ENCODE measurements at regions not wholly inside any gene's neighbourhood (a gene's known extent, or its start where the extent isn't known, plus 50 kb on each side); places are given as distances from the start of the nearest gene placed in this dataset.

DNA sequence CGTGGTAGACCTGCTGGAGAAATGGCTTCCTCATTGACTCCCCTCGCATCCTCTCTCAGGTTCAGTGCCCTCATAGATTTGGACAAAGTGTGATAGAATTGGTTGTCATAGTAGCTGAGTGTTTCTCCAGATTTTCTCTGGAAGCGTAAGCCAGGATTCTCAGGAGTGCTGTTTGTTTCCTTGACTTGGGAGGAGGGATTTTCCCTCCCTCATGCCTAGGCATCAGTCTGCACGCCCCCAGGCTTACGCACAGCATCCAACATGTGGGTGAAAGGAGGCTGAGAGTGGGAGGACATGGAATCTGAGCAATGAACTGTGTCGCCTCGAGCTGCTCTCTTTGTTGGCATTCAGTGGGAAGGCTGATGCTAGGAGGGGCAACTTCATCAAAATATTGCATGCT lies 503.5 kb downstream of the LTN1 start:
- DNase-seq (ENCODE audit: low read depth): no peak
- TF ChIP-seq, protein P1, sequence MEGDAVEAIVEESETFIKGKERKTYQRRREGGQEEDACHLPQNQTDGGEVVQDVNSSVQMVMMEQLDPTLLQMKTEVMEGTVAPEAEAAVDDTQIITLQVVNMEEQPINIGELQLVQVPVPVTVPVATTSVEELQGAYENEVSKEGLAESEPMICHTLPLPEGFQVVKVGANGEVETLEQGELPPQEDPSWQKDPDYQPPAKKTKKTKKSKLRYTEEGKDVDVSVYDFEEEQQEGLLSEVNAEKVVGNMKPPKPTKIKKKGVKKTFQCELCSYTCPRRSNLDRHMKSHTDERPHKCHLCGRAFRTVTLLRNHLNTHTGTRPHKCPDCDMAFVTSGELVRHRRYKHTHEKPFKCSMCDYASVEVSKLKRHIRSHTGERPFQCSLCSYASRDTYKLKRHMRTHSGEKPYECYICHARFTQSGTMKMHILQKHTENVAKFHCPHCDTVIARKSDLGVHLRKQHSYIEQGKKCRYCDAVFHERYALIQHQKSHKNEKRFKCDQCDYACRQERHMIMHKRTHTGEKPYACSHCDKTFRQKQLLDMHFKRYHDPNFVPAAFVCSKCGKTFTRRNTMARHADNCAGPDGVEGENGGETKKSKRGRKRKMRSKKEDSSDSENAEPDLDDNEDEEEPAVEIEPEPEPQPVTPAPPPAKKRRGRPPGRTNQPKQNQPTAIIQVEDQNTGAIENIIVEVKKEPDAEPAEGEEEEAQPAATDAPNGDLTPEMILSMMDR (IDR thresholded peaks at IDR 0.05; ENCODE audit: low read length, missing control alignments): no peak
- H3K4me3 ChIP-seq (replicated peaks; ENCODE audit: low read depth, low read length): no peak overlapping the region

- no peak for DNase-seq (ENCODE audit: low read depth)
- no peak overlapping the region for H3K4me3 ChIP-seq (replicated peaks; ENCODE audit: low read depth, low read length)
- TF ChIP-seq, protein P1 (IDR thresholded peaks at IDR 0.05; ENCODE audit: low read length, missing control alignments): no peak
Measured at GRCh38 chr21:28487455-28488070, 505.1 kb downstream of the LTN1 start.

- TF ChIP-seq, protein P1 (IDR thresholded peaks at IDR 0.05; ENCODE audit: low read length, missing control alignments): no peak
- DNase-seq (ENCODE audit: low read depth): peak; percentile 69
- H3K4me3 ChIP-seq (replicated peaks; ENCODE audit: low read depth, low read length): no peak overlapping the region
Measured at GRCh38 chr21:28485301-28486022, 507.2 kb downstream of the LTN1 start.

DNA sequence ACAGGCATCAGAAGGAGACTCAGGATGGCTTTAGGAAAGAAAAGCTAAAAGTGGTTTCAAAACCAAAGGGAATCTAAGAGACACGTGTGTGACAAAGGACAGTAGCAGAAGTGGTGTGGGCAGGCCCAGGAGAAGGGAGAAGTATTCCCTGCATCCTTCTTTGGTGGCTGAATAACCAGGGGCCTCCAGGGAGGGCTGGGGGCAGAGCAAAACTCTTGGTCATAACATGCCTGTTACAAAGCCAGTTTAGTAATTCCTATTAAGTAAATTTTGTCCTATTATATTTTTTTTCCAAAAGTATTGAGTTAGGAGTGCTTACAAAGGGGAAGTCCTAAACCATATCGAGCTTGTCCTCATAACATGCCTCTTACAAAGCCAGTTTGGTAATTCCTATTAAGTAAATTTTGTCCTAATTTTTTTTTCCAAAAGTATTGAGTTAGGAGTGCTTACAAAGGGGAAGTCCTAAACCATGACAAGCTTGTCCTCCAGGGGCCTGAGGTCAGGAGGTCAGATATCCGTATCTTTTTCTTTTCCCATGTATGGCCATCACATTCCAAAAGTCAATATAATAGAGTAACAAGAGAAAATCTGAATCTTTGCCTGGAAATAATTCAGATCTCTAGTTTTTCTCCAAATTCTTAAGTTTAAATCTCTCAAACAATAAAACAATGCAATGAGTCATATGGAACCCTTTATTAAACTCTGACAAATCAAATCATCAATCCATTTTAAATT lies 509.2 kb downstream of the LTN1 start:
- TF ChIP-seq, protein P1 (IDR thresholded peaks at IDR 0.05; ENCODE audit: low read length, missing control alignments): no peak
- H3K4me3 ChIP-seq (replicated peaks; ENCODE audit: low read depth, low read length): no peak overlapping the region
- DNase-seq (ENCODE audit: low read depth): no peak

GRCh38 chr21:28482657-28483056 lies 510.0 kb downstream of the LTN1 start:
- TF ChIP-seq, protein P1 (IDR thresholded peaks at IDR 0.05; ENCODE audit: low read length, missing control alignments): no peak
- H3K4me3 ChIP-seq (replicated peaks; ENCODE audit: low read depth, low read length): no peak overlapping the region
- no peak for DNase-seq (ENCODE audit: low read depth)

DNA sequence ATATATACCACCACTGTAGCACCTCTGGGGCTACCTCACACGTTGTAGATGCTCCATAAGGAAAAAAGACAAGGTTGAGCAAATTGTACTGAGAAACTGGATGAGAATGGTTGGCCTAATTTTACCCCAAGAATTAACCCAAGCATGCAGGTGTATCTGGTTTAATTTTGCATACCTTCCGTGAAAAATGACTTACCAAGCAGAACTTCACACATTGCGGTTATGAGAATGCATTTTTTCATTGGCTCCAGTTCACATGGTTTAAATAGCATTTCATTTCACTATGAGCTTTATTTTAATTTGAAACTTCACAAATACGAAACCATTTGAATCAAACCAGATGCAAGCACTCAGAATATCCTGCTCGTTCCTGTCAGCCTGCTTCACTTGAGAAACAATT lies 512.2 kb downstream of the LTN1 start:
- TF ChIP-seq, protein P1 (IDR thresholded peaks at IDR 0.05; ENCODE audit: low read length, missing control alignments): no peak
- DNase-seq (ENCODE audit: low read depth): no peak
- H3K4me3 ChIP-seq (replicated peaks; ENCODE audit: low read depth, low read length): no peak overlapping the region
